ENCODE measurements at regions not wholly inside any gene's neighbourhood (a gene's known extent, or its start where the extent isn't known, plus 50 kb on each side); places are given as distances from the start of the nearest gene placed in this dataset.

- WGBS (ENCODE audit: insufficient coverage), result no CpG with 5 or more reads among the region's 4 CpGs
- no peak for DNase-seq
- Histone ChIP-seq H3K27me3 (ENCODE audit: control insufficient read depth, insufficient read depth, low read length) (no peaks in the 10 kb centered on the region), H3K36me3 (ENCODE audit: control insufficient read depth, insufficient read depth, low read length) (no peaks in the 10 kb centered on the region), H3K4me3 (ENCODE audit: low read length) (no peak overlapping the region), H3K27ac (ENCODE audit: low read length) (no peak overlapping the region), H3K9me3 (replicated peaks; ENCODE audit: control insufficient read depth, low read depth, low read length) (no peaks in the 10 kb centered on the region), H3K4me1 (ENCODE audit: control insufficient read depth, insufficient read depth, low read length) (peaks cover 4% of the 10 kb centered on the region)
These were observed 641.9 kb downstream of the SLC4A3 start for GRCh38 chr2:220269367-220269766.

GRCh38 chr2:220270481-220271070 lies 643.1 kb downstream of the SLC4A3 start:
- no peaks in the 10 kb centered on the region for H3K36me3 ChIP-seq (ENCODE audit: control insufficient read depth, insufficient read depth, low read length)
- no CpG with 5 or more reads among the region's 1 CpG for WGBS (ENCODE audit: insufficient coverage)
- no peak for DNase-seq
- H3K9me3 ChIP-seq (replicated peaks; ENCODE audit: control insufficient read depth, low read depth, low read length), result no peaks in the 10 kb centered on the region
- no peak overlapping the region for H3K4me3 ChIP-seq (ENCODE audit: low read length)
- H3K27me3 ChIP-seq (ENCODE audit: control insufficient read depth, insufficient read depth, low read length), result no peaks in the 10 kb centered on the region
- peaks cover 4% of the 10 kb centered on the region for H3K4me1 ChIP-seq (ENCODE audit: control insufficient read depth, insufficient read depth, low read length)
- no peak overlapping the region for H3K27ac ChIP-seq (ENCODE audit: low read length)

- peaks cover 7% of the 10 kb centered on the region for H3K4me1 ChIP-seq (ENCODE audit: control insufficient read depth, insufficient read depth, low read length)
- no peaks in the 10 kb centered on the region for H3K36me3 ChIP-seq (ENCODE audit: control insufficient read depth, insufficient read depth, low read length)
- no peak for DNase-seq
- H3K4me3 ChIP-seq (ENCODE audit: low read length), result no peak overlapping the region
- H3K27ac ChIP-seq (ENCODE audit: low read length), result no peak overlapping the region
- no peaks in the 10 kb centered on the region for H3K9me3 ChIP-seq (replicated peaks; ENCODE audit: control insufficient read depth, low read depth, low read length)
- H3K27me3 ChIP-seq (ENCODE audit: control insufficient read depth, insufficient read depth, low read length), result no peaks in the 10 kb centered on the region
These were observed 645.2 kb downstream of the SLC4A3 start for GRCh38 chr2:220272656-220273055.

GRCh38 chr2:220273082-220273481 lies 645.7 kb downstream of the SLC4A3 start:
- WGBS (ENCODE audit: insufficient coverage), result no CpG with 5 or more reads among the region's 2 CpGs

GRCh38 chr2:220275454-220275853 lies 648.0 kb downstream of the SLC4A3 start:
- 94% methylated on average over 3 of the region's 3 CpGs for WGBS (ENCODE audit: insufficient coverage)
- Histone ChIP-seq H3K27ac (ENCODE audit: low read length) (no peak overlapping the region), H3K36me3 (ENCODE audit: control insufficient read depth, insufficient read depth, low read length) (no peaks in the 10 kb centered on the region), H3K27me3 (ENCODE audit: control insufficient read depth, insufficient read depth, low read length) (no peaks in the 10 kb centered on the region), H3K4me3 (ENCODE audit: low read length) (no peak overlapping the region), H3K4me1 (ENCODE audit: control insufficient read depth, insufficient read depth, low read length) (peaks cover 4% of the 10 kb centered on the region), H3K9me3 (replicated peaks; ENCODE audit: control insufficient read depth, low read depth, low read length) (no peaks in the 10 kb centered on the region)
- no peak for DNase-seq

More at GRCh38 chr2:220273082-220273481, 645.7 kb downstream of the SLC4A3 start:
- H3K4me1 ChIP-seq (ENCODE audit: control insufficient read depth, insufficient read depth, low read length), result peaks cover 7% of the 10 kb centered on the region
- H3K36me3 ChIP-seq (ENCODE audit: control insufficient read depth, insufficient read depth, low read length), result no peaks in the 10 kb centered on the region
- H3K9me3 ChIP-seq (replicated peaks; ENCODE audit: control insufficient read depth, low read depth, low read length), result no peaks in the 10 kb centered on the region
- no peak overlapping the region for H3K4me3 ChIP-seq (ENCODE audit: low read length)
- no peak overlapping the region for H3K27ac ChIP-seq (ENCODE audit: low read length)
- H3K27me3 ChIP-seq (ENCODE audit: control insufficient read depth, insufficient read depth, low read length), result no peaks in the 10 kb centered on the region
- DNase-seq, result no peak

GRCh38 chr2:220276741-220277444 lies 649.5 kb downstream of the SLC4A3 start:
- H3K27me3 ChIP-seq (ENCODE audit: control insufficient read depth, insufficient read depth, low read length), result no peaks in the 10 kb centered on the region
- H3K9me3 ChIP-seq (replicated peaks; ENCODE audit: control insufficient read depth, low read depth, low read length), result no peaks in the 10 kb centered on the region
- H3K4me1 ChIP-seq (ENCODE audit: control insufficient read depth, insufficient read depth, low read length), result peaks cover 4% of the 10 kb centered on the region
- H3K4me3 ChIP-seq (ENCODE audit: low read length), result no peak overlapping the region
- peak overlapping the region; percentile 65 for H3K27ac ChIP-seq (ENCODE audit: low read length)
- peak; percentile 74 for DNase-seq
- no peaks in the 10 kb centered on the region for H3K36me3 ChIP-seq (ENCODE audit: control insufficient read depth, insufficient read depth, low read length)
- WGBS (ENCODE audit: insufficient coverage), result no CpG with 5 or more reads among the region's 2 CpGs

GRCh38 chr2:220277445-220277975 lies 650.1 kb downstream of the SLC4A3 start:
- Histone ChIP-seq H3K36me3 (ENCODE audit: control insufficient read depth, insufficient read depth, low read length) (no peaks in the 10 kb centered on the region), H3K27me3 (ENCODE audit: control insufficient read depth, insufficient read depth, low read length) (no peaks in the 10 kb centered on the region), H3K4me1 (ENCODE audit: control insufficient read depth, insufficient read depth, low read length) (peaks cover 4% of the 10 kb centered on the region), H3K27ac (ENCODE audit: low read length) (peak overlapping the region; percentile 65), H3K4me3 (ENCODE audit: low read length) (no peak overlapping the region), H3K9me3 (replicated peaks; ENCODE audit: control insufficient read depth, low read depth, low read length) (no peaks in the 10 kb centered on the region)
- WGBS (ENCODE audit: insufficient coverage), result 30% methylated on average over 2 of the region's 3 CpGs
- peak; percentile 96 for DNase-seq

- peak; percentile 76 for DNase-seq
- H3K27ac ChIP-seq (ENCODE audit: low read length), result no peak overlapping the region
These were observed 650.6 kb downstream of the SLC4A3 start for GRCh38 chr2:220278022-220278421.

GRCh38 chr2:220279372-220279771 lies 651.9 kb downstream of the SLC4A3 start:
- peaks cover 4% of the 10 kb centered on the region for H3K4me1 ChIP-seq (ENCODE audit: control insufficient read depth, insufficient read depth, low read length)
- no CpG with 5 or more reads among the region's 2 CpGs for WGBS (ENCODE audit: insufficient coverage)
- no peak overlapping the region for H3K4me3 ChIP-seq (ENCODE audit: low read length)
- no peaks in the 10 kb centered on the region for H3K27me3 ChIP-seq (ENCODE audit: control insufficient read depth, insufficient read depth, low read length)
- no peak overlapping the region for H3K27ac ChIP-seq (ENCODE audit: low read length)
- no peaks in the 10 kb centered on the region for H3K36me3 ChIP-seq (ENCODE audit: control insufficient read depth, insufficient read depth, low read length)
- no peak for DNase-seq
- no peaks in the 10 kb centered on the region for H3K9me3 ChIP-seq (replicated peaks; ENCODE audit: control insufficient read depth, low read depth, low read length)

More at GRCh38 chr2:220278022-220278421, 650.6 kb downstream of the SLC4A3 start:
- WGBS (ENCODE audit: insufficient coverage), result no CpG with 5 or more reads among the region's 2 CpGs
- peaks cover 4% of the 10 kb centered on the region for H3K4me1 ChIP-seq (ENCODE audit: control insufficient read depth, insufficient read depth, low read length)
- no peaks in the 10 kb centered on the region for H3K36me3 ChIP-seq (ENCODE audit: control insufficient read depth, insufficient read depth, low read length)
- no peaks in the 10 kb centered on the region for H3K27me3 ChIP-seq (ENCODE audit: control insufficient read depth, insufficient read depth, low read length)
- H3K4me3 ChIP-seq (ENCODE audit: low read length), result no peak overlapping the region
- no peaks in the 10 kb centered on the region for H3K9me3 ChIP-seq (replicated peaks; ENCODE audit: control insufficient read depth, low read depth, low read length)

GRCh38 chr2:220279840-220280239 lies 652.4 kb downstream of the SLC4A3 start:
- H3K27ac ChIP-seq (ENCODE audit: low read length), result no peak overlapping the region
- H3K36me3 ChIP-seq (ENCODE audit: control insufficient read depth, insufficient read depth, low read length), result no peaks in the 10 kb centered on the region
- DNase-seq, result no peak
- H3K4me1 ChIP-seq (ENCODE audit: control insufficient read depth, insufficient read depth, low read length), result peaks cover 4% of the 10 kb centered on the region
- no peaks in the 10 kb centered on the region for H3K9me3 ChIP-seq (replicated peaks; ENCODE audit: control insufficient read depth, low read depth, low read length)
- H3K4me3 ChIP-seq (ENCODE audit: low read length), result no peak overlapping the region
- no peaks in the 10 kb centered on the region for H3K27me3 ChIP-seq (ENCODE audit: control insufficient read depth, insufficient read depth, low read length)

Measured in muscle of leg (tissue), 3 donors.